ENCODE measurements at regions not wholly inside any gene's neighbourhood (a gene's known extent, or its start where the extent isn't known, plus 50 kb on each side); places are given as distances from the start of the nearest gene placed in this dataset.

DNA sequence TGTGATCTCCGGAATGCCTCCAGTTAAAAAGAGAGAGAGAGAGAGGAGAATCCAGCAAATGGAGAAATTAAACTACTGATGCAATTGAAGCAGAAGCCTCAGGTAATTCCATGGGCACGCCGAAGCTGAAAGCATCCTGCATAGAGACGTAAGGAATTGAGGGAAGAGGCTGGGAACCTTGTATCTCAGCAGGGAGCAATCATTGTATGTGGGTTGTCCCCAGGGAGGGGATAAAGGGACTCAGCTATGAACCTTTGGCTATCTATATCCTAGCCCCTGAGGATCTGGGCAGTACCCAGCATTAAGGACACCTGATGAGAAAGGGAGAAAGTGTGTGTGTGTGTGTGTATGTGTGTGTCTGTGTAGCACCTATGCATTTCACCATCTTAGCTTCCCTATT lies 95.8 kb upstream of the ATXN7L3B start (continued):
- TF ChIP-seq, protein P1, sequence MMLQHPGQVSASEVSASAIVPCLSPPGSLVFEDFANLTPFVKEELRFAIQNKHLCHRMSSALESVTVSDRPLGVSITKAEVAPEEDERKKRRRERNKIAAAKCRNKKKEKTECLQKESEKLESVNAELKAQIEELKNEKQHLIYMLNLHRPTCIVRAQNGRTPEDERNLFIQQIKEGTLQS (IDR thresholded peaks at IDR 0.05; ENCODE audit: insufficient read depth, low read depth, low read length): no peak
- TF ChIP-seq HDAC6 (IDR thresholded peaks at IDR 0.05; ENCODE audit: low read depth, low read length): no peak

Data from H1 (cell line).